IMR-90 (cell line): ENCODE measurements at regions not wholly inside any gene's neighbourhood (a gene's known extent, or its start where the extent isn't known, plus 50 kb on each side); places are given as distances from the start of the nearest gene placed in this dataset.
A peak's percentile ranks its signal among the peaks of the same experiment; 100 is the strongest.
"Not testable (repeated sequence)": the region's sequence is repeated elsewhere in the genome, so short reads cannot be mapped to it uniquely, and the experiment has no call there.

Experiments
- ATAC-seq: fragments of 200-7000 bp; cut with Tn5 transposase; 2 replicates; pipeline ENCODE4 v1.9.1; 2020; ENCODE audit warnings: low read depth, mild to moderate bottlenecking, moderate library complexity
- BruUV-seq: library from RNA; stranded (reverse); fragments of 400-500 nt; replicated peaks from 2 replicates; lab custom pipeline; 2021; lab: Mats Ljungman, UMichigan
- CTCF ChIA-PET: fragments of 300-600 bp; formaldehyde crosslinking; extraction: SDS; loops from one replicate; lab custom pipeline; 2021; ENCODE audit warnings: antibody characterized with exemption; lab: Yijun Ruan, JAX
- POLR2A ChIA-PET: fragments of 300-600 bp; sonication (Branson Sonifier 250); formaldehyde crosslinking; loops from one replicate; lab custom pipeline; 2022; ENCODE audit warnings: antibody characterized with exemption; ENCODE audit not compliant: unreplicated experiment; lab: Charles Lee
- DNase-seq: peaks from one replicate; pipeline ENCODE4 v3.0.0; 2013
- H2AFZ ChIP-seq: replicated peaks from 2 replicates; pipeline ENCODE3; 2013; ENCODE audit warnings: low read length, mild to moderate bottlenecking; ENCODE audit not compliant: poor library complexity
- H2AK5ac ChIP-seq: 2 replicates; pipeline ENCODE4 v1.6.1; 2013; ENCODE audit warnings: low read depth, low read length, inconsistent platforms
- H2AK9ac ChIP-seq: replicated peaks from 2 replicates; pipeline ENCODE3; 2013; ENCODE audit warnings: mild to moderate bottlenecking, low read depth, low read length, moderate library complexity; ENCODE audit not compliant: poor library complexity
- H2BK120ac ChIP-seq: 2 replicates; pipeline ENCODE4 v1.6.1; 2013; ENCODE audit warnings: low read depth, low read length, inconsistent platforms
- H2BK15ac ChIP-seq: 3 replicates; pipeline ENCODE4 v1.6.1; 2013; ENCODE audit warnings: low read depth, low read length, inconsistent platforms
- H2BK20ac ChIP-seq: 2 replicates; pipeline ENCODE4 v1.6.1; 2013; ENCODE audit warnings: low read depth, mild to moderate bottlenecking, inconsistent platforms, low read length, moderate library complexity
- H2BK5ac ChIP-seq: 2 replicates; pipeline ENCODE4 v1.6.1; 2013; ENCODE audit warnings: mild to moderate bottlenecking, low read depth, low read length, inconsistent platforms; ENCODE audit not compliant: poor library complexity, severe bottlenecking
- H3K14ac ChIP-seq: replicated peaks from 2 replicates; pipeline ENCODE4 v1.6.1; 2013; ENCODE audit warnings: low read depth, low read length, inconsistent platforms
- H3K18ac ChIP-seq: 2 replicates; pipeline ENCODE4 v1.6.1; 2013; ENCODE audit warnings: low read depth, low read length, control low read depth
- H3K23ac ChIP-seq: 2 replicates; pipeline ENCODE4 v1.6.1; 2013; ENCODE audit warnings: low read depth, low read length, inconsistent platforms
- H3K27ac ChIP-seq: 2 replicates; pipeline ENCODE4 v1.5.1; 2013; ENCODE audit warnings: mild to moderate bottlenecking, control low read depth, low read length; ENCODE audit not compliant: insufficient read depth
- H3K27me3 ChIP-seq: 2 replicates; pipeline ENCODE4 v1.6.1; 2013; ENCODE audit warnings: low read length; ENCODE audit not compliant: control insufficient read depth, insufficient read depth
- H3K36me3 ChIP-seq: 2 replicates; pipeline ENCODE4 v1.6.1; 2013; ENCODE audit warnings: low read length, mixed read lengths; ENCODE audit not compliant: control insufficient read depth, insufficient read depth
- H3K4ac ChIP-seq: 2 replicates; pipeline ENCODE4 v1.6.1; 2013; ENCODE audit warnings: low read depth, low read length, inconsistent platforms
- H3K4me1 ChIP-seq: 2 replicates; pipeline ENCODE4 v1.6.1; 2013; ENCODE audit warnings: low read length, mixed read lengths; ENCODE audit not compliant: control insufficient read depth, insufficient read depth
- H3K4me2 ChIP-seq: 2 replicates; pipeline ENCODE4 v1.6.1; 2013; ENCODE audit warnings: low read depth, mild to moderate bottlenecking, control low read depth, low read length, moderate library complexity
- H3K4me3 ChIP-seq: 2 replicates; pipeline ENCODE4 v1.5.1; 2013; ENCODE audit warnings: low read depth, mild to moderate bottlenecking, control low read depth, low read length, moderate library complexity; ENCODE audit not compliant: insufficient read depth
- H3K56ac ChIP-seq: 2 replicates; pipeline ENCODE4 v1.6.1; 2013; ENCODE audit warnings: low read length, inconsistent platforms; ENCODE audit not compliant: insufficient read depth; ENCODE audit errors: extremely low read depth
- H3K79me1 ChIP-seq, 2 experiments: 2 replicates each; pipeline ENCODE4 v1.6.1; 2013; ENCODE audit warnings: low read length in 2 of 2, inconsistent platforms in 1 of 2, low read depth in 1 of 2
- H3K9ac ChIP-seq: 2 replicates; pipeline ENCODE4 v1.6.1; 2013; ENCODE audit warnings: low read depth, low read length, control low read depth
- H3K9me1 ChIP-seq: 2 replicates; pipeline ENCODE4 v1.6.1; 2013; ENCODE audit warnings: low read length, inconsistent platforms; ENCODE audit not compliant: insufficient read depth
- H3K9me3 ChIP-seq: 2 replicates; pipeline ENCODE4 v1.6.1; 2013; ENCODE audit warnings: low read length; ENCODE audit not compliant: control insufficient read depth, insufficient read depth
- H4K20me1 ChIP-seq: 2 replicates; pipeline ENCODE4 v1.6.1; 2013; ENCODE audit warnings: low read length, inconsistent platforms; ENCODE audit not compliant: insufficient read depth
- H4K5ac ChIP-seq: 2 replicates; pipeline ENCODE4 v1.6.1; 2013; ENCODE audit warnings: mild to moderate bottlenecking, low read depth, low read length, control low read depth
- H4K8ac ChIP-seq, 2 experiments: 2 replicates each; pipeline ENCODE4 v1.6.1; 2013; ENCODE audit warnings: low read depth in 2 of 2, low read length in 2 of 2, control low read depth in 1 of 2, inconsistent platforms in 1 of 2
- H4K91ac ChIP-seq: 2 replicates; pipeline ENCODE4 v1.6.1; 2013; ENCODE audit warnings: low read depth, low read length, inconsistent platforms; ENCODE audit not compliant: insufficient read depth
- CTCF ChIP-seq: conservative IDR thresholded peaks from 2 replicates; pipeline ENCODE4 v1.5.1; 2012; ENCODE audit warnings: mild to moderate bottlenecking, low read depth, low read length, improper control_type of control experiment
- WGBS, 2 experiments: methylation state at CpG; one replicate each; pipeline versions ENCODE4 v1.1.5 to v1.1.7; 2013; ENCODE audit warnings: missing lambda C conversion rate in 2 of 2; ENCODE audit not compliant: insufficient read length in 1 of 2; ENCODE audit errors: extremely low coverage in 2 of 2; 5-methylcytosine and 5-hydroxymethylcytosine counted together
- dilution Hi-C: fragments of 300-500 bp; cut with HindIII; formaldehyde crosslinking; loops from one replicate; pipeline ENCODE4 v1.14.3; 2018; ENCODE audit warnings: low sequenced_read_pairs; ENCODE audit not compliant: unreplicated experiment
- in situ Hi-C: fragments of 300-500 bp; cut with MboI; formaldehyde crosslinking; loops from 3 replicates; pipeline ENCODE4 v1.14.3; 2019; ENCODE audit warnings: low sequenced_read_pairs, inconsistent platforms, mixed read lengths
- intact Hi-C: fragments of 100-400 bp; cut with micrococcal nuclease; formaldehyde crosslinking; loops from 2 replicates; pipeline ENCODE4 v1.10.0; 2022

GRCh38 chr1:143884532-143884931, 87.3 kb downstream of the FAM72C start:
- H3K4me1 ChIP-seq, POLR2A ChIA-PET, dilution Hi-C loops, H4K8ac ChIP-seq, H2BK20ac ChIP-seq, H3K79me1 ChIP-seq, H2AK9ac ChIP-seq, H3K23ac ChIP-seq, in situ Hi-C loops, H2AFZ ChIP-seq, H2BK120ac ChIP-seq, intact Hi-C loops, H3K9me1 ChIP-seq, H3K9ac ChIP-seq, H3K36me3 ChIP-seq, H3K18ac ChIP-seq, H4K5ac ChIP-seq, H3K56ac ChIP-seq, H2BK5ac ChIP-seq, H2AK5ac ChIP-seq, H4K20me1 ChIP-seq, H2BK15ac ChIP-seq, DNase-seq, CTCF ChIA-PET, BruUV-seq, H3K4ac ChIP-seq, H3K27ac ChIP-seq, H3K14ac ChIP-seq, H3K27me3 ChIP-seq, H4K91ac ChIP-seq, H3K9me3 ChIP-seq: not testable (repeated sequence)
- no CpG with 5 or more reads among the region's 38 CpGs for WGBS, 2 experiments
- H3K4me2 ChIP-seq: peak overlapping the region; percentile 35; the same call in 1 of the 2 replicates
- H3K4me3 ChIP-seq: peak overlapping the region; percentile 53
- 0 out of 2 replicates have a peak, but pooled peaks have one; percentile 8 for TF ChIP-seq CTCF
- ATAC-seq: peak; percentile 96

GRCh38 chr1:143879757-143880536, 91.8 kb downstream of the FAM72C start:
- H3K9me3 ChIP-seq, H2BK15ac ChIP-seq, H3K18ac ChIP-seq, H3K56ac ChIP-seq, H3K9me1 ChIP-seq, H3K4me2 ChIP-seq, H3K36me3 ChIP-seq, in situ Hi-C loops, H3K4me1 ChIP-seq, H3K4ac ChIP-seq, H3K23ac ChIP-seq, H3K4me3 ChIP-seq, ATAC-seq, H4K20me1 ChIP-seq, H2AFZ ChIP-seq, H2AK5ac ChIP-seq, H2BK20ac ChIP-seq, H3K27ac ChIP-seq, dilution Hi-C loops, H3K27me3 ChIP-seq, H4K91ac ChIP-seq, H2AK9ac ChIP-seq, H3K14ac ChIP-seq, H2BK120ac ChIP-seq, DNase-seq, H2BK5ac ChIP-seq, H4K8ac ChIP-seq, POLR2A ChIA-PET, intact Hi-C loops, CTCF ChIA-PET, BruUV-seq, H4K5ac ChIP-seq, H3K79me1 ChIP-seq, H3K9ac ChIP-seq: not testable (repeated sequence)
- no CpG with 5 or more reads among the region's 4 CpGs for WGBS, 2 experiments
